ENCODE measurements at regions not wholly inside any gene's neighbourhood (a gene's known extent, or its start where the extent isn't known, plus 50 kb on each side); places are given as distances from the start of the nearest gene placed in this dataset.

GRCh38 chr5:53183880-53184279 is 74.3 kb upstream of the MOCS2 start:
- TF ChIP-seq CTCF (conservative IDR thresholded peaks at IDR 0.05; ENCODE audit: low read length), result no peak
- no peak overlapping the region for H3K4me3 ChIP-seq (ENCODE audit: low read length)
- no peak for DNase-seq (ENCODE audit: low read depth)

DNA sequence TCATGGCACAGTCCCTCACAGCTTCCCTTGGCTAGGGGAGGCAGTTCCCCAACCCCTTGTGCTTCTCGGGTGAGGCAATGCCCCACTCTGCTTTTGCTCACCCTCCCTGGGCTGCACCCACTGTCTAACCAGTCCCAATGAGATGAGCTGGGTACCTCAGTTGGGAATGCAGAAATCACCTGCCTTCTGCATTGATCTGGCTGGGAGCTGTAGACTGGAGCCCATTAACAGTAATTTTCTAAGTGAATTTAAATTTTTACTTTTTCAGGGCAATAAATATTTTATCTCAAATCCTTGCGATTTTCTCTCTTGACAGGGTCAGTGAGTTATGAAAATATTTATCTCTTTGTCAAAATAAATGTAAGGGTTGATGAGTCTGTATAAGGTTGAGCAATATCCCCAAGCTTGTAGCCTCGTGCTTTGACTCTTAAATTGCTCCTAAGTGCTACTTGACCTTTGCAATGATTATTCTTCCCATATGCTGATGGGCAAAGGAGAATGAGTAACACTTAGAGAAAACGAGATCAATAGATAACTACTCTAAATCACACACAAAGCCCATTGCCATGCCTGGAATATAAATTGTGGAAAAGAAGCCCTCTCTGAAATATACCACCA is 82.1 kb upstream of the MOCS2 start:
- no peak for DNase-seq (ENCODE audit: low read depth)
- TF ChIP-seq CTCF (conservative IDR thresholded peaks at IDR 0.05; ENCODE audit: low read length), result no peak
- H3K4me3 ChIP-seq (ENCODE audit: low read length), result no peak overlapping the region

- TF ChIP-seq CTCF (conservative IDR thresholded peaks at IDR 0.05; ENCODE audit: low read length), result no peak
- H3K4me3 ChIP-seq (ENCODE audit: low read length), result no peak overlapping the region
- DNase-seq (ENCODE audit: low read depth), result peak; percentile 24
Measured at GRCh38 chr5:53194086-53194485, 84.5 kb upstream of the MOCS2 start.

GRCh38 chr5:53199882-53200281 is 90.3 kb upstream of the MOCS2 start:
- no peak for TF ChIP-seq CTCF (conservative IDR thresholded peaks at IDR 0.05; ENCODE audit: low read length)
- H3K4me3 ChIP-seq (ENCODE audit: low read length), result no peak overlapping the region
- no peak for DNase-seq (ENCODE audit: low read depth)

DNA sequence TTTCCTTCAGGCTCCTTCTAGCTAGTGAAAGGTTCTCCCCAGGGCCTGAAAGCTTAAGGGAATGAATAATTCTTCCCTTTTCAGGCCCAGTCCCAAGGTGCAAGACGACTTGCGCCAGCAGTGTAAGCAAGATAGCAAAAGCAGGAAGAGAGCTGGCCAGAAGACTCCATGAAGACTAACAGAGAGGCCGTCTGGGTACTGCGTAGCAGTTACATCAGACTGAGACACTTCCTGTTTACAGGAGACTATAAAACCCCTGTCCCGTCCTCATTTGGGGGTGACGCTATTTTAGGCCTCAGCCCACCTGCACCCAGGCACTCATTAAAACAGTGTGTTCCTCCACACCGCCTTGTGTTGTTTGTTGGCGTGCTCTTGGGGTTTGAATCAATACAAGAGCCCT is 90.7 kb upstream of the MOCS2 start:
- no peak overlapping the region for H3K4me3 ChIP-seq (ENCODE audit: low read length)
- TF ChIP-seq CTCF (conservative IDR thresholded peaks at IDR 0.05; ENCODE audit: low read length), result no peak
- no peak for DNase-seq (ENCODE audit: low read depth)

DNA sequence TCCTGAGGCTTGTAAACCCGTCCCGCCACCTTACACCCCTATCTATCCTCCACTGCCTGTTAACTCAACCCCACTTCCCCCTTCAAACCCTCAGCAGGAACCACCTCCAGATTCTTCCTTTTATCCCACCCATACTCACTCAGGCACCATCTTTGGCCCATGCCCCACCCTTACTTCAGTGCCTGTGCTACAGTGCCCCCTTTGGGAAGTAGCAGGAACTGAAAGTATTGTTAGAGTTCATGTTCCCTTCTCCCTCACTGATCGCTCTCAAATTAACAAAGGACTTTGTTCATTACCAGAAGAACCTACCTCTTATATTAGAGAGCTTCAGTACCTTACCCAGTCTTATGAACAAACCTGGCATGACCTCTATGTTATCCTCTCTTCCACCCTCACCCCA is 92.2 kb upstream of the MOCS2 start:
- TF ChIP-seq CTCF (conservative IDR thresholded peaks at IDR 0.05; ENCODE audit: low read length), result no peak
- no peak for DNase-seq (ENCODE audit: low read depth)
- H3K4me3 ChIP-seq (ENCODE audit: low read length), result no peak overlapping the region

DNA sequence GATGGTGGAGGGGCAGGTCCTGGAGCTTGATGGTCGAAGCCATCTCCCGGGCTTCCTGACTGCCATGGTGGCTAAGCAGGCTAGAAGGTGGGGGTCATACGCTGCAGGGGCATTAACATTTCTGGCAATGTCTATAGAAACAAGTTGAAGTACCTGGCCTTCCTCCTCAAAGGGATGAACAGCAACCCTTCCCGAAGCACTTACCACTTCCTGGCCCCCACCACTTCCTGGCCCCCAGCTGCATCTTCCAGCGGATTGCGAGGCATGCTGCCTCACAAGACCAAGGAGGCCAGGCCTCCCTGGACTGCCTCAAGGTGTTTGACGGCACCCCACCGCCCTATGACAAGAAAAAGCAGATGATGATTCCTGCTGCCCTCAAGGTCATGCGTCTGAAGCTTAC is 97.0 kb upstream of the MOCS2 start:
- TF ChIP-seq CTCF (conservative IDR thresholded peaks at IDR 0.05; ENCODE audit: low read length), result no peak
- no peak for DNase-seq (ENCODE audit: low read depth)
- no peak overlapping the region for H3K4me3 ChIP-seq (ENCODE audit: low read length)

Measured in AG10803 (cell line).